ENCODE measurements at regions not wholly inside any gene's neighbourhood (a gene's known extent, or its start where the extent isn't known, plus 50 kb on each side); places are given as distances from the start of the nearest gene placed in this dataset.

DNA sequence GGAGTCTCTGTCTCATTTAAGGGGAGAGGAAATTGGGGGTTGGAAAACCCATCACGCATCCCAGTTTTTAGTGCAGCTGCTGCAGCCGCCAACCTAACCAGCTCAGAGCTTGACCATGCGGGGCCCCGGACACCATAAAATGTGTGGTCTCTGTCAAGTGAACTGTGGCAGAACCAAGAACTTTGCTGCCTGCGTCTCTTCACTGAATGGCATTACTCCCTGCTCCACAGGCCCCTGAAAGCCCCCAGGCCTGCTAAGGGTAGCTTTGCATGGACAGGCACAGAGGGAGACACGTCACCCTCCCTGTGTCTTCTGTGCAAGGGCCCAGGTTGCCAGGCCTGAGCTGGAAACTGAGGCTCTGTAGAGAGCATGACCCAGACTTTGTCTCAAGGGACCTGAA, 144.6 kb upstream of the GPR26 start:
- Histone ChIP-seq H3K4me2 (ENCODE audit: insufficient read depth, insufficient read length, low read length) (no peak overlapping the region), H2BK5ac (ENCODE audit: insufficient read length, low read length) (no peak overlapping the region), H3K9me3 (ENCODE audit: control insufficient read depth, low read depth, low read length) (no peaks in the 10 kb centered on the region), H2BK15ac (ENCODE audit: low read depth, low read length) (no peak overlapping the region), H3K27me3 (ENCODE audit: insufficient read depth, low read length) (no peaks in the 10 kb centered on the region), H3K4ac (ENCODE audit: low read depth, low read length) (no peak overlapping the region), H2BK20ac (ENCODE audit: low read depth, low read length, poor library complexity, severe bottlenecking) (no peak overlapping the region), H4K8ac (replicated peaks; ENCODE audit: insufficient read length, low read depth, low read length) (no peak overlapping the region), H2AK5ac (ENCODE audit: insufficient read length, low read length) (no peak overlapping the region), H4K5ac (ENCODE audit: insufficient read length, low read depth, low read length) (no peak overlapping the region), H3K23ac (ENCODE audit: insufficient read length, low read depth, low read length) (no peak overlapping the region), H2BK120ac (ENCODE audit: low read depth, low read length, poor library complexity, severe bottlenecking) (no peak overlapping the region), H3K56ac (ENCODE audit: insufficient read length, low read depth, low read length) (no peak overlapping the region), H4K20me1 (ENCODE audit: control insufficient read depth, insufficient read depth, insufficient read length) (no peaks in the 10 kb centered on the region), H2BK12ac (ENCODE audit: insufficient read length, low read depth, low read length) (no peak overlapping the region), H3K14ac (ENCODE audit: insufficient read depth, low read length) (no peak overlapping the region), H4K91ac (ENCODE audit: insufficient read length, low read depth, low read length) (no peak overlapping the region), H3K9ac (ENCODE audit: extremely low read depth, insufficient read length, low read length) (no peak overlapping the region), H3K79me2 (ENCODE audit: insufficient read depth, low read length) (no peaks in the 10 kb centered on the region), H2AFZ (ENCODE audit: low read length) (no peak overlapping the region), H3K18ac (ENCODE audit: insufficient read length, low read depth, low read length) (no peak overlapping the region), H3K23me2 (ENCODE audit: insufficient read length, low read depth, low read length, poor library complexity, severe bottlenecking) (no peaks in the 10 kb centered on the region), H3T11ph (ENCODE audit: low read length) (no peak overlapping the region), H3K79me1 (ENCODE audit: insufficient read depth, low read depth, low read length, poor library complexity, severe bottlenecking) (no peaks in the 10 kb centered on the region), H3K27ac (ENCODE audit: insufficient read length, low read depth, low read length) (no peak overlapping the region), H3K4me1 (ENCODE audit: insufficient read depth, low read length) (no peaks in the 10 kb centered on the region)
- Mint-ChIP-seq H3K27me3 (ENCODE audit: low read depth) (no peaks in the 10 kb centered on the region), H3K4me1 (peaks cover 12 to 15% of the 10 kb centered on the region in 2 experiments), H3K27ac (no peak overlapping the region), H3K9me3 (peaks cover 0 to 8% of the 10 kb centered on the region in 2 experiments; a peak in 1 of 5 replicates), H3K4me3 (no peak overlapping the region), H3K36me3 (ENCODE audit: insufficient read depth in 1 of 3, low read depth in 3 of 3) (peaks cover 0 to 23% (median 0%) of the 10 kb centered on the region in 3 experiments; a peak in 3 of 7 replicates)
- no CpG with 5 or more reads among the region's 6 CpGs for WGBS (ENCODE audit: extremely low coverage, insufficient read length, low lambda C conversion rate)
- TF ChIP-seq, protein P1, sequence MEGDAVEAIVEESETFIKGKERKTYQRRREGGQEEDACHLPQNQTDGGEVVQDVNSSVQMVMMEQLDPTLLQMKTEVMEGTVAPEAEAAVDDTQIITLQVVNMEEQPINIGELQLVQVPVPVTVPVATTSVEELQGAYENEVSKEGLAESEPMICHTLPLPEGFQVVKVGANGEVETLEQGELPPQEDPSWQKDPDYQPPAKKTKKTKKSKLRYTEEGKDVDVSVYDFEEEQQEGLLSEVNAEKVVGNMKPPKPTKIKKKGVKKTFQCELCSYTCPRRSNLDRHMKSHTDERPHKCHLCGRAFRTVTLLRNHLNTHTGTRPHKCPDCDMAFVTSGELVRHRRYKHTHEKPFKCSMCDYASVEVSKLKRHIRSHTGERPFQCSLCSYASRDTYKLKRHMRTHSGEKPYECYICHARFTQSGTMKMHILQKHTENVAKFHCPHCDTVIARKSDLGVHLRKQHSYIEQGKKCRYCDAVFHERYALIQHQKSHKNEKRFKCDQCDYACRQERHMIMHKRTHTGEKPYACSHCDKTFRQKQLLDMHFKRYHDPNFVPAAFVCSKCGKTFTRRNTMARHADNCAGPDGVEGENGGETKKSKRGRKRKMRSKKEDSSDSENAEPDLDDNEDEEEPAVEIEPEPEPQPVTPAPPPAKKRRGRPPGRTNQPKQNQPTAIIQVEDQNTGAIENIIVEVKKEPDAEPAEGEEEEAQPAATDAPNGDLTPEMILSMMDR (conservative IDR thresholded peaks at IDR 0.05): no peak
- no peak for DNase-seq

All from H9 (cell line).